ENCODE measurements at regions not wholly inside any gene's neighbourhood (a gene's known extent, or its start where the extent isn't known, plus 50 kb on each side); places are given as distances from the start of the nearest gene placed in this dataset.
"Not testable (repeated sequence)": the region's sequence is repeated elsewhere in the genome, so short reads cannot be mapped to it uniquely, and the experiment has no call there.

DNA sequence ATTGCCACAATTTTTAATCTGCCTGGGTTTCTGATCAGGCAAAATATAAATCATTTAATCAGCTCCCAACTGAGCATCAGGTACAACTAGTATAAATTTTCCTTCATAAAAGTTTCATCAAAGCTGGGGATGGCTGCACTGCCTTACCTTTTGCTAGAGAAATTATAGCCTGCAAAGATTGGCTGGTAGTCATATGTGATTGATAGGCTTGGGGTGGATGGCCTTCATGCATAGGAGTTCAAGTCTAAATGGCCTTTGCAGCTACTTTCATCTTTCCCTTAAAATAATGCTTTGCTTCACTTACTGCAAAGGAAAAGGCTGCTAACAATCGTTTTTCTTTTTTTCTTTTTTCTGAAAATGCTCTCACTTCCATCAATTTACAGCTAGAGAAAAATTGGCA, 739.7 kb downstream of the CENPC start:
- no peak for DNase-seq

DNA sequence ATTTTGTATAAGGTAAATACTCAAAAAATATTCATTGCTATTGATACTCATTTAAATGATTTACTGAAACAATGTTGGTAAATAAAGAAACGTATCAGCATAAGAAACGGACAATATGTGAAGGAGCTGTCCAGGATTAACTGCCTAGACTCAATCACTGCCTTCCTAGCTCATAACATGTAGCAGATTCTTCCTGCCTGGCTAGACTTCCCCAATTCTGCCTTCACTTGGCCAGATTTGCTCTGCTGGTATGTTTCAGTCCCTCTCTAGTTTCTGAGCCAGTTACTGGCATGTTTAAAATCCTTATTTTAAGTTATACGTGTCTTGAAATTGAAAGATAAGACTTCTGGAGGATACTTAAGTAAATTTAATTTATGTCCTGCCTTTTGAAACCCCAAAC, 740.3 kb downstream of the CENPC start:
- no peak for DNase-seq

DNA sequence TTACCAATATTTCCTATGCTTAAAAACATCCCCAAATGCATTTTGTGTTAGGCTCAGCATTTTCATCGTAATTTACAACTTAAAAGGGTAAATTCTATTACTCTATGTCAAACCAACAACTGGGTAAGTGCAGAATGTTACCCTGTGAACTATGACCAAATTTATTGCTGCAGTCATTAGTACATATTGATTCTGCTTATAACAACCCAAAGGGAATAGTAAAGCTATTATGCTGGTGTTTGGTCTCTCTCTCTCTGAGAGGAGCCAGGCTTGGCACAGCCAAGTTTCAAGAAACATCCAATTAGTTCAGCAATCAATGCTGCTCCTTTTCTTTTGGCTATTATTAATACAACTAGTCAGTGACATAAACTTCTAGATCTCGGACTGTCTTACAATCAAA, 747.7 kb downstream of the CENPC start:
- no peak for DNase-seq

DNA sequence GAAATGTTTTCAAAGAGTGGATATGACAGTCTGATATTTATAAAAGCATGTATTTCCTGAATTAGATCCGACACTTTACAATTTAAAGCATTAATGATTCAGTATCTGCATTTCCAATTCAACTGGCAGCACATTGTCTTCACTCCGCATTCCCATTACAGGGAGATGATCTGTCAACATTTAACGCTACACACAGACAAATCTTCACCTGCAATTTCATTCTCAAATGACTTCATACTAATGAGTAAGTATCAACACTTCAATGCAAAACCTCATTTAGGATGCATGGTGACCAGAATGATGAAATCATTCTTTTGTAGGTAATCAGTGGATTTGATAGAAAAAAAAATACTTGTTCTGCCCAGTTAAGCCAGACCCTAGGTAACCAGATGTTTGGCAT, 749.6 kb downstream of the CENPC start:
- no peak for DNase-seq

DNA sequence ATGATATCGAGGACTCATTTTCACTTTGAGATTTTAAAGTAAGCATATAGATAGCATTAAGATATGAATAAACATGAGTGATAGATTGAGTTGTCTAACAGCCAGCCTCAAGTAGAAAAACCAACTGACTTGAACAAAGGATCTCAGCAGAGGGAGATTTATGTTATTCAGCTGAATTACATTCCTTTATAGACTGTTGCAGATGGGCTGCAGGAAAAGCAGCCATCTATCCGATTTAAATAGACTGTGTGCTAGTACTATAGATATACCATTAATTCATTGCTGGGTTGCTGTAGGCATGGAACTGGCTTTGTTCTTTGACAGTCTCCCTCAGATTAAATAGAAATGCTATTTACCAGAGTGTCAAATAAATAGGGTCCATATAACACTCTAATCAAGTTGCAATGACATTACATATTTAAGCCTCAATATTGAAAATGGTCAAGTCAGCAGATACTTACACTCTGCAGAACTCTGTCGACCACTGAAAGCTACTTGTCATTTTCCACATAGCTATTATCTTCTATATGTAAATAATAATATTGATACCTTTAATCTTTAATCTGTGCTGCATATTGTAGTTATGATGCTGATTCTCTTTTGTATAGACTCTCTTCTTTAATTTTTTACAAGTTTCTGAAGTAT, 750.8 kb downstream of the CENPC start:
- DNase-seq = no peak

GRCh38 chr4:66791686-66792085, 753.6 kb downstream of the CENPC start:
- no peak for DNase-seq

DNA sequence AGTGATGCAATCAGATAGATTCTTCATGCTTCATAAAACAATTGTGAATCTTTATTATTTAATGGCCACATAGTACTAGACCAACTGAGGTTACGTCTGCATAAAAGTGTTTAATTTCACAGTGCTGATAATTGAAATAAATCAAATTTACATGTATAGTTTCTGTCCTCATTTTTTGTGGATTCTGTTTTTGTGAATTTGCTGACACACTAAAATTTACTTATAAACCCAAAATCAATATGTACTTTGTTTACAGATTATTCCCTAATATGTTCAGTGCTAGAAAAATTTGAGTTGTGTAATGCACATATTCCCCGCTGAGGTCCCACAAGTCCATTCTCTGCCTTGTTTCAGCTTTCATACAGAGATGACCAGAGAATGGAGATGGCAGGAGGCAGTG, 759.8 kb downstream of the CENPC start:
- no peak for DNase-seq

DNA sequence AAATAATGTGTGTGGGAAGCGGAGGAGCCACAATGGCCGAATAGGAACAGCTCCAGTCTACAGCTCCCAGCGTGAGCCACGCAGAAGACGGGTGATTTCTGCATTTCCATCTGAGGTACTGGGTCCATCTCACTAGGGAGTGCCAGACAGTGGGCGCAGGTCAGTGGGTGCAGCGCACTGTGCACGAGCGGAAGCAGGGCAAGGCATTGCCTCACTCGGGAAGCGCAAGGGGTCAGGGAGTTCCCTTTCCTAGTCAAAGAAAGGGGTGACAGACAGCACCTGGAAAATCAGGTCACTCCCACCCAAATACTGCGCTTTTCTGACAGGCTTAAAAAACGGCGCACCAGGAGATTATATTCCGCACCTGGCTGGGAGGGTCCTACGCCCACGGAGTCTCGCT, 762.6 kb downstream of the CENPC start:
- DNase-seq = not testable (repeated sequence)

DNA sequence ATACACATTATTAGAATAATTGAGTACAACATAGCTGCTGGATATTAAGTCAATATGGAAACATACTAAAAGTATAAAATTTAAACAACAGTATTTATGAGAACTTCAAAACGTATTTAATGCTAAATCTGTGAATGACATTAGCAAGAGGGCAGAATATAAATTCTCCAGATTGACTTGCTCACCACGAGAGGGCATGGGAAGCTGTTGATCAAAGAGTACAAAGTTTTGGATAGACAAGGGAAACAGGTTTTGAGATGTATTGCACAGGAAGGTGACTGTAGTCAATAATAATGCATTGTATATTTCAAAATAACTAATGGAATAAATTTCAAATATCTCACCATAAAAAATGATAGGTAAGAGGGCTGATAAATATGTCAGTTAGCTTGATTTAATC, 768.2 kb downstream of the CENPC start:
- DNase-seq = no peak

- DNase-seq = no peak
Measured at GRCh38 chr4:66769441-66769840, 775.9 kb downstream of the CENPC start.

- no peak for DNase-seq
Measured at GRCh38 chr4:66767442-66767841, 777.9 kb downstream of the CENPC start.

- DNase-seq = no peak
Measured at GRCh38 chr4:66766557-66766956, 778.7 kb downstream of the CENPC start.

DNA sequence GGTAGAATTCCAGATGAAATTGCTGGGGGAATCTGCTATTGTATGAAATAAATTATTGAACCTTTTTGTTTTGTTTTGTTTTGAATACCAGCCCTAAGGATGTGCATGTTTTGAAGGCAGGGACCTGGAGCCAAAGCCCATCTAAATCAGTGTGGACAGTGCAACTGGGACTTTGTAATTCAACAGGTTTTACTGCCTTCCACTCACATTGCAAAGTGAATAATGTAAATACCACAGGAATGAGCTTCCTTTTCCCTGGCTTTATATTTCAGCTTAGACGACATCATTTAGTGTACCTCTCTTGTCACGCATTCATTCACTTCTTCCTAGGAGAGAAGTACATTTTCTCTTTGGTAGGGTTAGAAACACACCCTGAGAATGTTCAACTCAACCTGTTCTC, 795.0 kb downstream of the CENPC start:
- no peak for DNase-seq

- DNase-seq = not testable (repeated sequence)
Measured at GRCh38 chr4:66746918-66747317, 798.4 kb downstream of the CENPC start.

DNA sequence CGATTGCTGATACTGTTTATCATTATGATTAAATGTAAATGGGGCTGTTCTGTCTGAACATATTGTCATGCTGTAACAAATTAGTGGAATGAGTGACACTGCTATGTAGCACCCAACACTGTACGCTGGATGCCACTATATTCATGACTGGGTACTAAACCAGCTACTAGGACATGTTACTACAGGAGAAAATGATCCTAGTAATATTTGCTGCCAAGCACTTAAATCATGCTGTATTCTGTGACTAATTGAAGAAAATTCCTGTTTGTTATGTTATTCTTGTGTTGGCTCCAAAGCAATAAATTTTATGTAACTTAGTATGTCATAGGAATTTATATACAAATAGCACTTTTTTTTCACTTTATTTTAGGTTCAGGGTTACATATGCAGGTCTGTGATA, 804.2 kb downstream of the CENPC start:
- no peak for DNase-seq

DNA sequence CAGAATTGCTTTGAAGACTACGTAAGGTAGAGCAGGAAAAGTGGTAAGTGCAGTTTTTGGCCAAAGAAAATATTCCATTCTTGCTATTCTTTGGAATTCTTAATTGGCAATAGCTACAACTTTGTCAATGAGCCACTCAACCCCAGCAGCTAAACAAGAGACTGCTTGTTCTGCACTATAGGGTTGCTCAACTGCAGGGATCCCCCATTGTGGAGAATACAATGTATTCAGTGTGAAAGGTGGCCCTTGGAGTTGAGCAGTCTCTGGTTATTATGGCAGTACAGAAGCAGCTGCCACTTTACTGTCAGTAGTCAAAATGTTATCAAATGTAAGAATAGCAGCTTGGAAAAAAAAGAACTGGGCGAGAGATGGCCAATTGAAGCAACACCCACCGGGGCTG, 808.7 kb downstream of the CENPC start:
- DNase-seq = no peak

GRCh38 chr4:66728280-66728679, 817.0 kb downstream of the CENPC start:
- no peak for DNase-seq

GRCh38 chr4:66712301-66712921, 832.9 kb downstream of the CENPC start:
- DNase-seq = not testable (repeated sequence)

DNA sequence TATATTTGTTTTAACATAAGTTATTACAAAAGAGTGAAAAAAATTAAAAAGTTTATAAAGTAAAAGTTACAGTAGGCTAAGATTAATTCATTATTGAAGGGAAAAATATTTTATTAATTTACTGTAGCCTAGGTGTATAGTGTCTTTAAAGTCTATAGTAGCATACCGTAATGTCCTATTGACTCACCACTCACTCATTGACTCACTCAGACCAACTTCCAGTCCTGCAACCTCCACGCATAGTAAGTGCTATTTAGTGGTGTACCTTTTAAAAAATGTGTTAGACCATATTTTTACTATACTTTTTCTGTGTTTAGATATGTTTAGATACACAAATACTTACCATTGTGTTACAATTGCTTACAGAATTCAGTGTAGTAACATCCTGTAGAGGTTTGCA, 841.1 kb downstream of the CENPC start:
- DNase-seq = no peak

- no peak for DNase-seq
Measured at GRCh38 chr4:66694739-66695138, 850.6 kb downstream of the CENPC start.

DNA sequence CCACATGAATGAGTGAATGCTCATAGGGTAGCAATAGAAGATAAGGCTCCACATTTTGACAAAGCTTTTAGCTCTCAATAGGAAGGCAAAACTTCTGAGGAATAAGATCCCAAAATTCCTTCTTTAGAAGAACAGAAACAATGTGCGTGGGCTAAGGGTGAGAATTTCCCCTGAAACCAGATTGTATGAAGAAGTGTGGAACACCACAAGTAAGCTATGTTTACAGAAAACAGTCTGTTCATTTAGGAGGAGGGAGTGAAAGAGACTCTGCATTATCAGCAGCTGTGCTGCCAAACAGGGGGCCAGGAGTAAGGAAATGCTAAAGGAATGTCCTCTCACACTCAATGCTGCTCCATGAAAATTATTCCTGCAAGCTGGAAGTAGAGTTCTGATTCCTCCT, 851.6 kb downstream of the CENPC start:
- no peak for DNase-seq

- no peak for DNase-seq
Measured at GRCh38 chr4:66691101-66691500, 854.2 kb downstream of the CENPC start.

DNA sequence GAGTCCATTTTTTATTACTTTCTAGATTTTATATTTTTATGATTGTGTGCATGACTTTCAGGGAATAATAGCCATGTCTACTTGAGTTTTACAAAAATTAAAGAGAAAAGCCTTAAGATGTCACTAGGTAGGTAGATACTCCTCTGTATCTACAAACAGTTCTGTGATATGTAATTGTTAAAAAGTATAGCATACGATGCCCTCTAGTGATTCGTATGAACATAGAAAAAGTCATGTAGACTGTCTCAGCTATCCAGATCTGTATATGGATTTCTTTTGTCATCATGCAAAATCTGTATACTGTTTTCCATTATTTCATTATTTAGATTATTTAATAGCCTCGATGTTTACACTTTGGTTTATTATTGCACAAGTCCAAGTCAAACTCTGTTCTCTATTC, 856.6 kb downstream of the CENPC start:
- DNase-seq = no peak

DNA sequence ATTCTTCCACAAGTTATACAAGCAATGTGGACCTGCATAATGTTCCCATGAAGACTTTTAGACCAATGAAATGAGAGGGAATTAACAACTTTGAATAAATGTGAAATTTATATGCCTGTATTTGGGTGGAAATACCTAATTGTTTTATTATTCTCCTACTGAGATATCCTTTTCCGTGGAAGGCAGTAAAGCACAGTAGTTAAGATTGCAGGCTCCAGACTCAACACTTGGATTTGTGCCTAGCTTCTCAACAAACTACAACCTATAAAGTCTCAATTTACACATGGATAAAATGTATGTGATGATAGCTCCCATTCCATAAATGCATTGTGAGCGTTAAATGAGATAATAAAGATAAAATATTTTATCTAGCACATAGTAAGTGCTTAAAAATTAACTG, 857.8 kb downstream of the CENPC start:
- DNase-seq = no peak

GRCh38 chr4:66681962-66682361, 863.3 kb downstream of the CENPC start:
- no peak for DNase-seq
